ENCODE measurements at regions not wholly inside any gene's neighbourhood (a gene's known extent, or its start where the extent isn't known, plus 50 kb on each side); places are given as distances from the start of the nearest gene placed in this dataset.

GRCh38 chr6:145525038-145525437, 210.3 kb downstream of the EPM2A start:
- intact Hi-C loops (cut with DNase I; ENCODE audit: low total_unique reads) = no loop called here
- Histone ChIP-seq H3K4me1 (peaks cover 0 to 4% (median under 1%) of the 10 kb centered on the region in 4 donors), H3K9me3 (peaks cover 0 to 4% (median 0%) of the 10 kb centered on the region in 4 donors), H3K27ac (no peak overlapping the region), H3K4me3 (no peak overlapping the region), H3K27me3 (no peaks in the 10 kb centered on the region), H3K36me3 (no peaks in the 10 kb centered on the region)
- DNase-seq = no peak
- WGBS, 5 donors = 90 to 96% (median 92%) methylated on average over 3 of the region's 3 CpGs
- TF ChIP-seq CTCF (IDR thresholded peaks at IDR 0.05) = no peak
- TF ChIP-seq EP300 (IDR thresholded peaks at IDR 0.05) = no peak
- TF ChIP-seq POLR2AphosphoS5 (IDR thresholded peaks at IDR 0.05) = no peak
- no peak for TF ChIP-seq POLR2A (IDR thresholded peaks at IDR 0.05)

DNA sequence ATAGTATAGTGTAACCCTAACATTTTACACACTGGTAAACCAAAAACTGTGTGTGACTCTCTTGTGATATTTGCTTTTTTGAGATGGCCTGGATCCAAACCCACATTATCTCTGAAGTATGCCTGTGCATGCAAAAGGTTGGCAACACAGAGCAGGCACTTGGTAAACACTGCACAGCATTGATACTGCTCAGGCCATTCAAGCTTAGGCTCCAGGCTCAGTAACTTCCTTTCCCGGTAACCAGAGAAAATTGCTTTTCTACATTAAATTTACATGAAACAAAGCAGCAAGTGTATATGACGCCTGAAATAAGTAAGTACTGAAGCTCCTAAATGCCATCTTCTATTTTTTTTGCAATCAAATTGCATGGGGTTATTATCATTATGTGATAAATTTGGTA, 205.7 kb downstream of the EPM2A start:
- Histone ChIP-seq H3K27ac (peak overlapping the region in 2 of 5 donors; percentile 6 to 47), H3K9me3 (no peaks in the 10 kb centered on the region), H3K36me3 (no peaks in the 10 kb centered on the region), H3K27me3 (no peaks in the 10 kb centered on the region), H3K4me1 (peaks cover 0 to 7% (median 2%) of the 10 kb centered on the region in 4 donors), H3K4me3 (no peak overlapping the region)
- intact Hi-C loops (cut with DNase I; ENCODE audit: low total_unique reads) = no loop called here
- TF ChIP-seq EP300 (IDR thresholded peaks at IDR 0.05) = no peak
- TF ChIP-seq POLR2AphosphoS5 (IDR thresholded peaks at IDR 0.05) = peak in 2 of 3 donors; percentile 27 to 44
- no peak for TF ChIP-seq CTCF (IDR thresholded peaks at IDR 0.05)
- WGBS, 5 donors = 23 to 54% (median 34%) methylated on average over 2 of the region's 2 CpGs
- peak in 1 of 2 donors; percentile 47 for DNase-seq

DNA sequence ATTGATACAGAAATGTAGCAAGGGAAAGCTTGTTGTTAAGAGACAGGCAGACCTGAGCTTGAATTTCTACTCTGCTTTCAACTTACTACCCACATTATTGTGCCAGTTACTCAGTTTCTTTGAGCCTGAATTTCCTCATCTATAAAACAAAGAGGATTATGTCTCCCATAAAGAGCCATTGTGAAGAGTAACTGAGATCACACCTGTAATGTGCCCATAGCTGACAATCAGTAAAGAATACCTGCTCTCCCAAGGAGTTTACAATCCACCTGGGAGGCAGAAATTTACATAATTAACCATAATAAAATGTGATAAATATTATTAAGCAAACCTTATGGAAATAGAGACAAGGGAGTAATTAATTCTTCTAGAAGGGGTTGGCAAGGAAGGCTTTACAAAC, 204.9 kb downstream of the EPM2A start:
- intact Hi-C loops (cut with DNase I; ENCODE audit: low total_unique reads) = no loop called here
- Histone ChIP-seq H3K9me3 (no peaks in the 10 kb centered on the region), H3K4me1 (peaks cover 0 to 12% (median 4%) of the 10 kb centered on the region in 4 donors), H3K36me3 (no peaks in the 10 kb centered on the region), H3K4me3 (no peak overlapping the region), H3K27me3 (no peaks in the 10 kb centered on the region), H3K27ac (peak overlapping the region in 1 of 5 donors; percentile 47)
- TF ChIP-seq EP300 (IDR thresholded peaks at IDR 0.05) (no peak), CTCF (IDR thresholded peaks at IDR 0.05) (no peak), POLR2A (IDR thresholded peaks at IDR 0.05) (no peak), POLR2AphosphoS5 (IDR thresholded peaks at IDR 0.05) (no peak)
- DNase-seq = no peak

- intact Hi-C loops (cut with DNase I; ENCODE audit: low total_unique reads) = no loop called here
- no peaks in the 10 kb centered on the region for H3K36me3 ChIP-seq
- H3K27ac ChIP-seq = no peak overlapping the region
- DNase-seq = no peak
- peaks cover 0 to 13% (median 4%) of the 10 kb centered on the region in 4 donors for H3K4me1 ChIP-seq
- H3K9me3 ChIP-seq = no peaks in the 10 kb centered on the region
- no peaks in the 10 kb centered on the region for H3K27me3 ChIP-seq
- no peak overlapping the region for H3K4me3 ChIP-seq
- 57 to 82% (median 73%) methylated on average over 1 of the region's 1 CpG for WGBS, 5 donors
- TF ChIP-seq EP300 (IDR thresholded peaks at IDR 0.05) (no peak), POLR2A (IDR thresholded peaks at IDR 0.05) (no peak), CTCF (IDR thresholded peaks at IDR 0.05) (no peak), POLR2AphosphoS5 (IDR thresholded peaks at IDR 0.05) (no peak)
Observed at GRCh38 chr6:145531032-145531431, 204.3 kb downstream of the EPM2A start.
